ELF-1 (cell line): ENCODE measurements at regions not wholly inside any gene's neighbourhood (a gene's known extent, or its start where the extent isn't known, plus 50 kb on each side); places are given as distances from the start of the nearest gene placed in this dataset.

ENCODE experiments used
- DNase-seq: peaks from one replicate; pipeline ENCODE4 v3.0.0-alpha.2; 2016; ENCODE audit warnings: low read depth, low spot score

DNA sequence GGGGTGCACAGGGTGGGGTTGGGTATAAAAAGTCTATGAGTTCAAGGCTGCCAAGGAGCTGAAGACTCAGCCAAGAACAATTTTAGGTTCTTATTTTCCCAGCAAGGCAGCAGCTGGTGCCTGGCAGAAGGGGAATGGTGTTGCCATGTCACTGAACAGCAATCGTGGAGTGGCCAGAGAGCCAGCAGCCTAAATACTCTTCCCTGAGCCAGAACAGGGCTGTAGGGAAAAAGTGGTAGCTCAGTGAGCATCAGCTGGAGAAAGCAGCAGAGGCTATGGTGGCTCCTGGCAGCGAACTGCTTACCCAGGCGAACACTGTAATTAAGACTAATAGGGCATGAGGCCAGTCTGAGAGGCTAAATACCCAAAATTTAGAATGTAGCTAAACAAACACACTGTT lies 334.9 kb downstream of the RMST start:
- no peak for DNase-seq

DNA sequence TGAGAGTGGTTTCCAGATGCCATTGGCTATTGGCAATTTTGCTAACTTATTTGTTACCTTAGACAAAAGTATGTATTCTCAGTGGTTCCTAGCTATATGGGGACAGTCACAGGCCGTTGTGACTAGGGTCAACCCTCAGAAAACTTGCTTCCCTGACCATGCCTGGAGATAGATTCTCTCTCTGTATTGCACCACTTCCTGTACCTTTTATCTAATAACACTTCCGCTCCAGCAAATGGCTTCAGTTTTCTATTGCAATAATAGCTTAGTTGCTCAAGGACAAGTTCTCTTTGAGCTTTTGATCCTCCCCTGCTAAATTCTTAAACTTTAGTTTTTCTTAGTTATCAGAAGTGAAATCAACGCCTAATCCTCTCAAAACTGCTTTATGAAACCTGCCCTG lies 338.0 kb downstream of the RMST start:
- DNase-seq: no peak

- DNase-seq: no peak
Measured at GRCh38 chr12:97801471-97802059, 339.0 kb downstream of the RMST start.

DNA sequence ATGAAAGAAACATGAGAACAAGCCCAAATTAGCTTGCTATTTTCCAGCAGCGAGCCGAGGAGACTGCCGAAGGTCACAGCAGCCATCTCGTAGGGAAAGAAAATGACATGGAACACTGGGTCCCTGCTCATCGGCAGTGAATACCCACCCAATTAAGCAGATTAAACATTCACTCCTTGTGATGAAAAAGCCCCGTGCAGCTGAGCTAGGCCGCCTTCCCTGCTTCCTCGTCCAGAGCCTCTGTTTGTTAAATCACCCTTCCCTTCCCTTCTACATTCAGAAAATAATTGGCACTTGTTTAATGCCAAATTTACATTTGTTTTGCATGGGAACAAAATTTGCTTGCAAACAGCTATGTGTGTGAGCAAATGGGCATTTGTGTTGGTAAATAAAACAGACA lies 342.5 kb downstream of the RMST start:
- no peak for DNase-seq

DNA sequence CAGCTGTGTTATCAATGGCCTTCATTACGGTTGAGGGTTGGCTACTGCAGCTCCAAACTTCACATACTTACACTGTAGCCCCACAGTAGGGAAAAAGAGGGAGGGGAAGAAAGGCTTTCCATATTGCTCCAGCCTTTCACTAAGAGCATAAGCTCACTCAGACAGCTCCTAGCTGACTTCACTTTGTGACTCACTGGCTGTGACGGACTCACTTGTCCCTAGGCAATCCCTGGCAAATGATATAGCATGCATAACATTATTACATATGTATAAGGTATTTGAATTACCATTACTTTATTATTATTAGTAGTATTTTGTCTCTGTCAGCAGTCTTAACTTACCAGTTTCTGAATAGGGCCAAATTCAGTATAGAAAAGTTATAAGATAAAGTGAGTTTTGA lies 350.7 kb downstream of the RMST start:
- DNase-seq: no peak

GRCh38 chr12:97821806-97822205 lies 359.2 kb downstream of the RMST start:
- no peak for DNase-seq

DNA sequence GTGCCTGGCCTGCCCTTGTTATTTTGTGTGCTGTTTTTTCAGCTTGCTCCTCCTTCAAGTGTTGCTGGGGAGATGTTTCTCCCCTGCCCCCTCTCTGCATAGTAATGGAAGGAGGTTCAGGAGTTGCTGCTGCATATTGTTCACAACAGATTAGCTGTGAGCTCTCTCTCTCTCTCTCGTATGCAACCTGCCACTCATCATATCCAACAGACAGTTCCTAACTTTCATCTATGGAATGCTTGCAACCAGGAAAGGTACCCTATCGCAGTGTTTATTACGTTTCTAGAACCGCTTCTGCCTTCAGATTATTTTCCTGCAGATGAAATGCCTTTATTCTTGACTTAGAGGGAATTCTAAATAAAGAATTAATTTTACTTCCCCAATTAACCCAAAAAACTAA lies 372.9 kb downstream of the RMST start:
- no peak for DNase-seq

DNA sequence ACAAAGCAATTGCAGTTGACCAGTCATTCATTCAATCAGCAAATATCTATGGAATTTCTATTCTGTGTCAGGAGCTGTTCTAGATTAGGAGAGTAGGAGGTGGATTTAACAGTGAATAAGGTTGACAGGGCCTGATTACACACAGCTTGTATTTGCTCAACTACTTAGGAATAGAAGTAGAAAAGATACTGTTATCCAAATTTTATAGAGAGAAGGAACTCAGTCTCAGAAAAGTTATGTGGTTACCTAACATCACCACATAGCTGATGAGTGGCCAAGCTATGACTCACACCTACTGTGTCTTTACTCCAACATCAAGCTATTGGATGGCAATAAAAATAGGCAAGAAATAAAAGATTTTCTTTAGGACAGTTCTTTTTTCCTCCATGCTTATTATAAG lies 374.8 kb downstream of the RMST start:
- DNase-seq: no peak

DNA sequence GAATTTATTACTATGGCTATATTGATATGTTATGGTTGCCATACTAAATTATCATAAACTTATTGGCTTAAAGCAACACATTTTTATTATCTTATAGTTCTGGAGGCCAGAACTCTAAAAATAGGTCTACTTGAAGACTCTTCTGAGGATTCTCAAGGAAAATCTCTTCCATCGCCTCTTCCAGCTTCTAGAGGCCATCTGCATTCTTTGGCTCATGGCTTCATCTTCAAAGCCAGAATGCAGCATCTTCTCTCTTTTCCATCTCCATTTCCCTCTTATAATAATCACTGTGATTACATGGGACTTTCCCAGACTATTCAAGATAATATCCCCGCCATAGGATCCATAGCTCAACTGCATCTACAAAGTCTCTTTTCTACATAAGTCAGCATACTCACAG lies 385.4 kb downstream of the RMST start:
- no peak for DNase-seq

- DNase-seq: no peak
Measured at GRCh38 chr12:97854477-97854876, 391.9 kb downstream of the RMST start.

- no peak for DNase-seq
Measured at GRCh38 chr12:97862072-97862471, 399.5 kb downstream of the RMST start.

DNA sequence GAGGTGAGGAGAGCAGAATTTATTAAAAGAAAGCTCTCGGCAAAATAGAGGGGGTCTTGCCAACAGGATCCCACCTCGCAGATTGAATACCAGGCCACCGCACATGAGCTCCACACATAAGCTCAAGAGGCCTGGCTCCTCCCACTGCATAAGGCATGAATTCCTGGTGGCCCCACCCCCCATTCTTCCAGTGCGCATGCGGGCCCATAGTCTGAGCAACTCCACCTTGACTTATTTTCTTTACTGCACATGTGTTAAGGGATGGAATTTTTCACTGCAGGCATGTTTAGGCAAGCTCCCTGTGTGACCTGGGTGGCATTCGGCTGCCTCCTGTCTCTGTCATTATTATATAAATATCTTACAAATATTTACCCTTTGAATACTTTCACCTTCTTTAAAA lies 412.5 kb downstream of the RMST start:
- no peak for DNase-seq

DNA sequence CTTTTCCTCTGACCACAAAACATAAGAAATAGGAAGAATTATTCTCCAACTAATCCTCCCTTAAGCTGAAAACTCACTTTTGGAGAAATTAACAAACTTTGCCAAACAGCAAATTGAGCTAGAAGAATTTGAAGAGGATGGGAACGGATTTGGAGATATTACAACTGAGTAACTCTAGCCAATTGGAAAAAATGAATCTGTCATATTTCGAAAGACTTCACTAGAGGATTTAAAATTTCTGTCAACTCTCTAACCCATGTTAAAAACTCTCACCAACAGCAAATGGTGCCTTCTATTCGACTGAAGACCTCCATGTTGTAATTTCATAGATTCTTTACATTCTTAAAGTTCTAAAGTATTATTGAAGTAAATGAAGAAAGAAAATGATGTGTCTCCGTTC lies 414.2 kb downstream of the RMST start:
- DNase-seq: no peak

DNA sequence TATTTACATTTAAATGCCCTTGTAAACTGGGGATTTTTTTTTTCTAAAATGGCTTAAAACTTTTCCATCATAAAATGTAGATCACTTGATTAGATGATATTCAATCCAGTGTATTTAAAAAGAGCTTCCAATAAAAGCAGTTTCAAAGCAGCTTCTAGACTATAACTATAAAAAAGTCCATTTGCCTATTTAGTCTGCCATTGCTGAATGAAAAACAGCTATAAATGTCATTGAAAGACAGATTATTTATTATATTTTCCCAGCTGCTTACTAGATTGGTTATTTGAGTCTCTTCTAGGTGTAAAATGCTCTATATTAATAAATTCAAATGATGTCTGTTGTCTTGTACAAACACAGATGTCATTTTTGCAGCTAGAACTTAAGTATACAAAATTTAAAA lies 414.8 kb downstream of the RMST start:
- DNase-seq: no peak

DNA sequence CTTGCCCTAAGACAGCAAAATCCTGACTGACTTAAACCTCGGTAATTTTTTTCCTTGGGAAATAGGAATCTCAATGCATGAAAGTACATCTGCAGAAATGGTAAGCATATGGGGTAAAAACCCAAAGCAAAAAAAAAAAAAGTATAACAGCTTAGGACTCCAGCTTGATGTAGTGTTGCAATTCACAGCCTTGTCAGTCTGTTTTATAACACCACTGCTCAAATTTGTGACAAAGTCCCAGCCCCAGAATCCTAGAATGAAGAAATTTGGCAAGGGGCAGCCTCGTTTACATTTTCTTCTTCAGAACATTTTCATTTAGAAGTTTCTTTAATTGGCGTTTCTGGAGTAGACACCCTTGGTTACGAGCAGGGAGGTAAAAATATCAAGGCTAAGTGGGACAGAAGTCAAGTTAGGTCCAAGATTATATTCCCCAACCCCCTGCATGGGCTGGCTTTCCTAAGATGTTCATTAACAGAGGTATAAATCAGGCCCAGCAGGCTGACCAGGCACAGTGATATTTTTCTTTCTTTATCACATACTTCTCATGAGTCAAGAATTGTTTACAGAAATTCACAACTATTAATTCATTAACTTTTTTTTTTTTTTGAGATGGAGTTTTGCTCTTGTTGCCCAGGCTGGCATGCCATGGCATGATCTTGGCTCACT lies 424.0 kb downstream of the RMST start:
- no peak for DNase-seq

DNA sequence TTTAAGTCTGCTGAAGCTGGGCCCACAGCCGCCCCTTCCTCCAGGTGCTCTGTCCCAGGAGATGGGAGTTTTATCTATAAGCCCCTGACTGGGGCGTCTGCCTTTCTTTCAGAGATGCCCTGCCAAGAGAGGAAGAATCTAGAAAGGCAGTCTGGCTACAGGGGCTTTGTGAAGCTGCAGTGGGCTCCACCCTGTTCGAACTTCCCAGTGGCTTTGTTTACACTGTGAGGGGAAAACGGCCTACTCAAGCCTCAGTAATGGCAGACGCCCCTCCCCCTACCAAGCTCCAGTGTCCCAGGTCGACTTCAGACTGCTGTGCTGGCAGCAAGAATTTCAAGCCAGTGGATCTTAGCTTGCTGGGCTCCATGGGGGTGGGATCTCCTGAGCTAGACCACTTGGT lies 435.3 kb downstream of the RMST start:
- DNase-seq: peak; percentile 50

GRCh38 chr12:97899529-97899928 lies 436.9 kb downstream of the RMST start:
- DNase-seq: no peak

- no peak for DNase-seq
Measured at GRCh38 chr12:97899956-97900355, 437.4 kb downstream of the RMST start.

DNA sequence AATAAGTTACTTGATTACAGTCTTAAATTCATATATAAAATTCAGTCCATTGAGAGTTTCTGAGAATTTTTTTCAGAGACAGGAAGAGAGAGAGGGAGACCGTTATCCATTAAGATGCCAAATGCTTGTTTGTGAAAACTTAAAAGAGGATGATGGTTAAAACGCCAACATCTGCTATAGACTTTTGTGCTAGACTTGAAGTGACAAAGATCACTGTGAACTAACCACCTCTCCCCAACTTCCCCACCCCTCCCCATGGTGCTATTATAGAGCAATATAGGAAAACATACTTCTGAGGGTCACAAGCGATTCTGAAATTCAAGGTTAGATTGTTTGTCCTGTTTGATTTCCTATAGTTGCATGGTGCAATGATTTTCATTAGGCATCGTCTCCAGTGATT lies 440.8 kb downstream of the RMST start:
- no peak for DNase-seq

- no peak for DNase-seq
Measured at GRCh38 chr12:97907504-97907903, 444.9 kb downstream of the RMST start.

GRCh38 chr12:97910559-97910958 lies 448.0 kb downstream of the RMST start:
- no peak for DNase-seq

DNA sequence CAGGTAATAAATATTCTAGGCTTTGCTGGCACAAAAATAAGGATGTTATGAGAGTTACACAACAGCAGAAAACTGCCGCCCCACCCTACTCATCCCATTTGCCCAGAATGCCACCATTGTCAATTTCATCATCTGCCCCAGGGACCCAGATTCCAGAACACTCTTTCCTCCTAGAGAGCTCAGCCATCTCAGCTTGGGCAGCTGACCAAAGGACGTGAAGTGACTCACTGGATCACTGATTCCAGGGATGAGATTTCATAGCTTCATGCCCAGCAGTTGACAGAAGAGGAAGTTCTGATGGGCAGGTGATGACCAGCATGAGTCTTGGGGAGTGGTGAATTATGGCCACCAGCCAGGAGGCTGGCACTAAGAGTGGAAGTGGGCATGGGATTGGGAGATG lies 450.3 kb downstream of the RMST start:
- DNase-seq: no peak

GRCh38 chr12:97921979-97922722 lies 459.5 kb downstream of the RMST start:
- DNase-seq: no peak
